Tongue (tissue), 1 donor: ENCODE measurements at regions not wholly inside any gene's neighbourhood (a gene's known extent, or its start where the extent isn't known, plus 50 kb on each side); places are given as distances from the start of the nearest gene placed in this dataset.

Experiments
- DNase-seq: peaks from one replicate; pipeline ENCODE4 v3.0.0-alpha.2; 2015

DNA sequence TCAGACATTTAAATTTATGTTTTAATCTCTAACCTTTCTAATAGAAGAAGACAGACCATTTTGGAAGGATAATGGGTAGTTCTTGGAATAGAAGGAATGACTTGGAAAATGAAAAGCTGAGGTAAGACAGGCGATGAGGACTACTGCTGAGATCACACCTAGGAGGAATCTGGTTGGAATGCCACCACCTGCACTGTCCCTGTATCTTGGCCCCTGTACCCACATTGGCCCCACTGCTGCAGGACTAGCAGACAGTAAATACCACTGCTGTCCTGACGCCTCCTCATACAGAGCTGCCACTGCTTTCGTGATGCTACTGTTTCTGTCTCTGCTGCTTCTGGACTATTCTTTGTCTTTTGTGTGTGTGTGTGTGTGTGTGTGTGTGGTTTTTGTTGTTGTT lies 359.8 kb downstream of the TMEM232 start:
- DNase-seq, result no peak
